Lung (tissue), 11 donors: ENCODE measurements at regions not wholly inside any gene's neighbourhood (a gene's known extent, or its start where the extent isn't known, plus 50 kb on each side); places are given as distances from the start of the nearest gene placed in this dataset.

Experiments used
- ATAC-seq: fragments of 200-7000 bp; cut with Tn5 transposase; one replicate; pipeline ENCODE4 v1.9.1; 2020; ENCODE audit warnings: moderate number of reproducible peaks; ENCODE audit not compliant: insufficient read depth, low FRiP score
- DNase-seq, 3 donors: peaks; one replicate each; pipeline ENCODE4 v3.0.0-alpha.2; 2013 to 2017
- H3K27ac ChIP-seq, 2 donors: one replicate each; pipeline ENCODE4 v1.5.1; 2013; ENCODE audit warnings: mild to moderate bottlenecking in 2 of 2, moderate library complexity in 2 of 2, control low read depth in 1 of 2, inconsistent platforms in 1 of 2, low read depth in 1 of 2, low read length in 1 of 2
- H3K27me3 ChIP-seq, 3 donors: one replicate each; pipeline ENCODE4 v1.5.1; 2013; ENCODE audit warnings: low read length in 2 of 3; ENCODE audit not compliant: control insufficient read depth in 3 of 3, insufficient read depth in 3 of 3
- H3K36me3 ChIP-seq, 4 donors: one replicate each; pipeline ENCODE4 v1.5.1; 2013; ENCODE audit warnings: low read length in 4 of 4, mild to moderate bottlenecking in 1 of 4, moderate library complexity in 1 of 4; ENCODE audit not compliant: control insufficient read depth in 4 of 4, insufficient read depth in 4 of 4
- H3K4me1 ChIP-seq, 5 donors: one replicate each; pipeline ENCODE4 v1.5.1; 2013; ENCODE audit warnings: low read length in 5 of 5, mild to moderate bottlenecking in 2 of 5, moderate library complexity in 1 of 5; ENCODE audit not compliant: control insufficient read depth in 5 of 5, insufficient read depth in 5 of 5
- H3K4me3 ChIP-seq: one replicate; pipeline ENCODE4 v1.5.1; 2013; ENCODE audit warnings: mild to moderate bottlenecking, control low read depth, moderate library complexity
- H3K9ac ChIP-seq, 2 donors: one replicate each; pipeline ENCODE4 v1.5.1; 2013; ENCODE audit warnings: low read length in 2 of 2, control low read depth in 1 of 2; ENCODE audit not compliant: insufficient read depth in 1 of 2
- H3K9me3 ChIP-seq, 4 donors: one replicate each; pipeline ENCODE4 v1.5.1; 2013; ENCODE audit warnings: low read length in 3 of 4, mild to moderate bottlenecking in 1 of 4, moderate library complexity in 1 of 4; ENCODE audit not compliant: control insufficient read depth in 4 of 4, insufficient read depth in 3 of 4
- CTCF ChIP-seq: IDR thresholded peaks from 2 replicates; pipeline ENCODE4 v1.5.1; 2012; ENCODE audit warnings: mild to moderate bottlenecking; ENCODE audit errors: control extremely low read depth, extremely low read depth
- WGBS, 2 donors: extraction: QIAGEN DNeasy Blood & Tissue Kit; methylation state at CpG; one replicate each; pipeline ENCODE4 v1.1.7; 2013; 5-methylcytosine and 5-hydroxymethylcytosine counted together
- donor health status: control.
- donor health status: control.
- donor health status: Bipolar disorder and iron deficiency.
- donor health status: healthy.
- donor health status: DM: yes; HTN: yes; CAD: no.

- no peak overlapping the region for H3K9ac ChIP-seq
- H3K36me3 ChIP-seq: peaks cover 0 to 8% (median 1%) of the 10 kb centered on the region in 4 donors
- H3K27me3 ChIP-seq: no peaks in the 10 kb centered on the region
- no peak overlapping the region for H3K4me3 ChIP-seq
- no peak overlapping the region for H3K27ac ChIP-seq
- TF ChIP-seq CTCF: no peak
- ATAC-seq (no peak), DNase-seq (no peak)
- H3K9me3 ChIP-seq: no peaks in the 10 kb centered on the region
- peaks cover 0 to 3% (median 0%) of the 10 kb centered on the region in 5 donors for H3K4me1 ChIP-seq
- WGBS, 2 donors: 95 to 100% methylated on average over 1 of the region's 1 CpG
Observed at GRCh38 chr2:196252408-196253115, 81.2 kb upstream of the STK17B start.

DNA sequence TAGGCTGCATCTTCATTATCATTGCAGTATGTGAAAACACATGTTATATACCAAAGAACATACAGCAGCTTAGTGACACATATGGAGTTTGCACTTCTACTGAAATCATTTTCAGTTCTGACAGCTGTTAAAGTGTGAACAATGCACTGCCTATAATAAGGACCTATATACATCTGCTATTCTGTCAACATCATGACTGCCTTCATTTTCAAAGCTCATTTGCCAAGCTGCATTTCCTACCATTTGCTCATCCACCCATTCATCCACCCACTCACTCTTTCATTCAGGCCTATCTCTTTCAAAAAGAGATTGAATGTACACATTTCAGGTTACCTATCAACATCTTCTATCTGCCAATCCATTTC is 81.7 kb upstream of the STK17B start:
- Histone ChIP-seq H3K9ac (no peak overlapping the region), H3K4me3 (no peak overlapping the region), H3K27ac (no peak overlapping the region), H3K36me3 (peaks cover 0 to 8% (median 1%) of the 10 kb centered on the region in 4 donors), H3K27me3 (no peaks in the 10 kb centered on the region), H3K4me1 (no peaks in the 10 kb centered on the region), H3K9me3 (no peaks in the 10 kb centered on the region)
- ATAC-seq (no peak), DNase-seq (no peak)
- TF ChIP-seq CTCF: no peak

- no peak for ATAC-seq
- WGBS, 2 donors: 72 to 85% methylated on average over 1 of the region's 1 CpG
- no peak overlapping the region for H3K27ac ChIP-seq
- H3K4me1 ChIP-seq: peaks cover 0 to 5% (median 0%) of the 10 kb centered on the region in 5 donors
- TF ChIP-seq CTCF: no peak
- no peaks in the 10 kb centered on the region for H3K9me3 ChIP-seq
- no peak overlapping the region for H3K4me3 ChIP-seq
- H3K36me3 ChIP-seq: peaks cover 0 to 8% (median 1%) of the 10 kb centered on the region in 4 donors
- H3K27me3 ChIP-seq: no peaks in the 10 kb centered on the region
- DNase-seq: no peak
- no peak overlapping the region for H3K9ac ChIP-seq
Observed at GRCh38 chr2:196256585-196256984, 85.2 kb upstream of the STK17B start.

GRCh38 chr2:196257086-196257485 is 85.7 kb upstream of the STK17B start:
- 74 to 76% methylated on average over 3 of the region's 3 CpGs for WGBS, 2 donors
- Histone ChIP-seq H3K4me1 (peaks cover 0 to 5% (median 0%) of the 10 kb centered on the region in 5 donors), H3K27me3 (no peaks in the 10 kb centered on the region), H3K36me3 (peaks cover 0 to 8% (median 1%) of the 10 kb centered on the region in 4 donors), H3K9me3 (no peaks in the 10 kb centered on the region), H3K4me3 (no peak overlapping the region), H3K27ac (no peak overlapping the region), H3K9ac (no peak overlapping the region)
- no peak for ATAC-seq
- no peak for DNase-seq
- TF ChIP-seq CTCF: no peak
